ENCODE measurements at regions not wholly inside any gene's neighbourhood (a gene's known extent, or its start where the extent isn't known, plus 50 kb on each side); places are given as distances from the start of the nearest gene placed in this dataset.

DNA sequence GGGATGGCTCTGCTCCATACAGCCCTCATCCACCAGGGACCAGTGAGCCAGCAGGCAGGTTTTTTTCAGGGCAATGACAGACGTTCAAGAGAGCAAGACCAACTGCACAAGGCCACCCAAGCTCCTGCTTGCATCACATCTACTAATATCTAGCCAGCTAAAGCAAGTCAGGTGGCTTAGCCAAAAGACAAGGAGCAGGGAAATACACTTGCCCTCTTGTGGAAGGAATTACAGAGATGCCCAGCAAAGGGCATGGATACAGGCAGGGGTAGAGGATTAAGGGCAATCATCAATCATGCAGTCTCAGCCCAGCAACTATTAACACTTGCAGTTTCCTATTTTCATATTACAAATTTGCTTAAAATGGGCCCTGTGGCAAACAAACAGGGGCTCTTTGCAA is 81.5 kb upstream of the NTRK3 start:
- TF ChIP-seq, protein P1, sequence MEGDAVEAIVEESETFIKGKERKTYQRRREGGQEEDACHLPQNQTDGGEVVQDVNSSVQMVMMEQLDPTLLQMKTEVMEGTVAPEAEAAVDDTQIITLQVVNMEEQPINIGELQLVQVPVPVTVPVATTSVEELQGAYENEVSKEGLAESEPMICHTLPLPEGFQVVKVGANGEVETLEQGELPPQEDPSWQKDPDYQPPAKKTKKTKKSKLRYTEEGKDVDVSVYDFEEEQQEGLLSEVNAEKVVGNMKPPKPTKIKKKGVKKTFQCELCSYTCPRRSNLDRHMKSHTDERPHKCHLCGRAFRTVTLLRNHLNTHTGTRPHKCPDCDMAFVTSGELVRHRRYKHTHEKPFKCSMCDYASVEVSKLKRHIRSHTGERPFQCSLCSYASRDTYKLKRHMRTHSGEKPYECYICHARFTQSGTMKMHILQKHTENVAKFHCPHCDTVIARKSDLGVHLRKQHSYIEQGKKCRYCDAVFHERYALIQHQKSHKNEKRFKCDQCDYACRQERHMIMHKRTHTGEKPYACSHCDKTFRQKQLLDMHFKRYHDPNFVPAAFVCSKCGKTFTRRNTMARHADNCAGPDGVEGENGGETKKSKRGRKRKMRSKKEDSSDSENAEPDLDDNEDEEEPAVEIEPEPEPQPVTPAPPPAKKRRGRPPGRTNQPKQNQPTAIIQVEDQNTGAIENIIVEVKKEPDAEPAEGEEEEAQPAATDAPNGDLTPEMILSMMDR (IDR thresholded peaks at IDR 0.05): no peak
- DNase-seq (ENCODE audit: low spot score in 2 of 2): no peak
- no peak overlapping the region for H3K27ac ChIP-seq
- no peaks in the 10 kb centered on the region for H3K27me3 ChIP-seq
- H3K36me3 ChIP-seq: no peaks in the 10 kb centered on the region
- no peak overlapping the region for H3K4me3 ChIP-seq
- intact Hi-C loops (cut with DNase I): no loop called here
- H3K4me1 ChIP-seq: peaks cover 0 to 2% of the 10 kb centered on the region in 2 donors
- H3K9me3 ChIP-seq: no peaks in the 10 kb centered on the region

DNA sequence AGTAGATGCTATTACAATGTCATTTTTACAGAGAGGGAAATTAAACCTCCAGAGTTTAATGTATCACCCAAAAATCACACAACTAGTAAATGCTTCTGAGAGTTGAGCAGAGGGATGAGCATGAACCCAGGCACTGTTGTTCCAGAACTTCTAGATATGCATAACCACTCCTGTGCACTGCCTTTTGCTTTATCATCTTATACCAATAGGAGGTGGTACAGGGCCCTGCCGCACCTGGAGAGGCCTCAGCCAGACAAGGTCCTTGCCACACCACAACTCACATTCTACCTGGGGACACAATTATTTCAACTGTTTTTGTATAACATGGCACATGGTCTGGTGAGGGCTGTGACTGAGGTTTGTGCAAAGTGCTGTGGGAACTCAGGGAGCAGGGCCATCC is 78.5 kb upstream of the NTRK3 start:
- Histone ChIP-seq H3K9me3 (no peaks in the 10 kb centered on the region), H3K36me3 (no peaks in the 10 kb centered on the region), H3K4me3 (no peak overlapping the region), H3K27me3 (no peaks in the 10 kb centered on the region), H3K27ac (peak overlapping the region in 1 of 2 donors; percentile 39), H3K4me1 (peaks cover 0 to 2% of the 10 kb centered on the region in 2 donors)
- intact Hi-C loops (cut with DNase I): no loop called here
- TF ChIP-seq, protein P1 (IDR thresholded peaks at IDR 0.05): no peak
- no peak for DNase-seq (ENCODE audit: low spot score in 2 of 2)

DNA sequence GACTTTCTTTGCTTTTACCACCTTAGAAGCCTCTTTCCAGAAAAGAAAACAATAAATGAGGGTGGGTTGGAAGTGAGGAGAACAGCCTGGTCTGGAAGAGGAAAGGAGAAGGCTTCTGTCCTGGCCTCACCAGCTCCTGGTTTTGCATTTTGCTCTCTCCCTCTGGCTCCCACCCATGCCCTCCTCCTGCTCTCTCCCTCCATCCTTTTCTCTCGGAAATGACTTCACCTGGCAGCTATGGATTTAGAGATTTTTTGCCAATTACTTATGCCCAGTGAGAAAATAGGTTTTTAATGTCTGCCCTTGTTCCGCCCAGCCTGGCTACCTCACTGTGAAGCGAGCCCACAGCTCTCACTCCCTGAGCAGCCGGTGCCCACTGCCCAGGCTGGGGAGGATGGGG is 77.9 kb upstream of the NTRK3 start:
- no peaks in the 10 kb centered on the region for H3K9me3 ChIP-seq
- H3K36me3 ChIP-seq: no peaks in the 10 kb centered on the region
- no peaks in the 10 kb centered on the region for H3K27me3 ChIP-seq
- H3K4me1 ChIP-seq: peaks cover 0 to 2% of the 10 kb centered on the region in 2 donors
- no peak overlapping the region for H3K4me3 ChIP-seq
- intact Hi-C loops (cut with DNase I): no loop called here
- H3K27ac ChIP-seq: peak overlapping the region in 1 of 2 donors; percentile 39
- DNase-seq (ENCODE audit: low spot score in 2 of 2): no peak
- TF ChIP-seq, protein P1 (IDR thresholded peaks at IDR 0.05): no peak

DNA sequence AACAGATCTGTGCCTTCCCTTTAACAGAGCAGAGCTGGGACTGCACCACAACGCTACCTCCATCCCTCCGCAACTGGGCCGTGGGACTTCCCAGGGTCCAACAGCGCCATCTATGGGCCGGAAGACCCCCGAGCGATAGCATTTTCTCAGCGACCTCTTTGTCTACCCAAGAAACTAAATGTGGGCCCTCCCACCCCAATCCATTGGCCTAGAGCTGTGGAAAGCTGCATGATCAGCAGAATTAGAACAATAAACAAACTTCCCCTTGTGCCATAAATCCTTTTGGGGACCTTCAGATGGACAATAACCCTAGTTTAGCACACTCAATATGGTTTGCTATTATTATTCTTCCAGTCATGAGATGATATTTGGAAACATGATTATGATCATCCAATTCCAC is 74.8 kb upstream of the NTRK3 start:
- Histone ChIP-seq H3K27ac (no peak overlapping the region), H3K4me3 (no peak overlapping the region), H3K36me3 (no peaks in the 10 kb centered on the region), H3K4me1 (peaks cover 0 to 2% of the 10 kb centered on the region in 2 donors), H3K27me3 (no peaks in the 10 kb centered on the region), H3K9me3 (no peaks in the 10 kb centered on the region)
- TF ChIP-seq, protein P1 (IDR thresholded peaks at IDR 0.05): peak in 2 of 3 experiments; percentile 11 to 32
- DNase-seq (ENCODE audit: low spot score in 2 of 2): no peak
- intact Hi-C loops (cut with DNase I): no loop called here

DNA sequence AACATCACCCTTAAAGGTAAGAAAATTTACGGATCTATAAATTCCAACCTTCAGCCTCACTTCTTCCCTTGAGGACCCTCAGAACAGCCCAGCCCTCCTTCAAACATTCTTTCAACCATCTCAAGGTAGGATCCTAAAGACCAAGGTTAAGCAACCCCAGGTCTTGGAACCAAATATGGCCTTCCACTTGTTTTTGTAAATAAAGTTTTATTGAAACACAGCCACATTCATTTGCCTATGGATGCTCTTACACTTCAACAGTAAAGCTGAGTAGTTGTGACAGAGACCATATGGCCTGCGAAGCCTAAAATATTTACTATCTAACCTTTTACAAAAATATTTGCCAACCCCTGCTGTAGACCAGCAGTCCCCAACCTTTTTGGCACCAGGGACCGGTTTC is 70.4 kb upstream of the NTRK3 start:
- TF ChIP-seq, protein P1 (IDR thresholded peaks at IDR 0.05): no peak
- Histone ChIP-seq H3K27ac (no peak overlapping the region), H3K36me3 (no peaks in the 10 kb centered on the region), H3K4me3 (no peak overlapping the region), H3K9me3 (no peaks in the 10 kb centered on the region), H3K27me3 (no peaks in the 10 kb centered on the region), H3K4me1 (no peaks in the 10 kb centered on the region)
- DNase-seq (ENCODE audit: low spot score in 2 of 2): no peak
- intact Hi-C loops (cut with DNase I): no loop called here

DNA sequence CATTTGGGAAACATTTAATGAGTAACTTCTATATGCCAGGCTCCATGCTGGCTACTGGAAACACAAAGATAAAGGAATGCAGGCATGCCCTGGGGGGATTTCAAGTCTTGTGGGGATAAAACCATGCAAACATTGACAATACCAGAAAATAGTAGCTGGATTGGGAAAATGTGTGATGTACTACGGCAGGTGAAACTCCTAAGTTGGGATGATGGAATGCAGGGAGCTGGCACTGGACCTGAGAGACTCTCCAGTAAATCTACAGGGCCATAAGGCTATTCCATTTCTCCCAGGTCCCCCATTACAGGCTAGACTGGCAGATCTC is 68.2 kb upstream of the NTRK3 start:
- TF ChIP-seq, protein P1 (IDR thresholded peaks at IDR 0.05): no peak
- intact Hi-C loops (cut with DNase I): no loop called here
- no peaks in the 10 kb centered on the region for H3K27me3 ChIP-seq
- no peak overlapping the region for H3K4me3 ChIP-seq
- H3K4me1 ChIP-seq: no peaks in the 10 kb centered on the region
- DNase-seq (ENCODE audit: low spot score in 2 of 2): no peak
- H3K27ac ChIP-seq: no peak overlapping the region
- no peaks in the 10 kb centered on the region for H3K36me3 ChIP-seq
- no peaks in the 10 kb centered on the region for H3K9me3 ChIP-seq
